ENCODE measurements at regions not wholly inside any gene's neighbourhood (a gene's known extent, or its start where the extent isn't known, plus 50 kb on each side); places are given as distances from the start of the nearest gene placed in this dataset.
"Not testable (repeated sequence)": the region's sequence is repeated elsewhere in the genome, so short reads cannot be mapped to it uniquely, and the experiment has no call there.

DNA sequence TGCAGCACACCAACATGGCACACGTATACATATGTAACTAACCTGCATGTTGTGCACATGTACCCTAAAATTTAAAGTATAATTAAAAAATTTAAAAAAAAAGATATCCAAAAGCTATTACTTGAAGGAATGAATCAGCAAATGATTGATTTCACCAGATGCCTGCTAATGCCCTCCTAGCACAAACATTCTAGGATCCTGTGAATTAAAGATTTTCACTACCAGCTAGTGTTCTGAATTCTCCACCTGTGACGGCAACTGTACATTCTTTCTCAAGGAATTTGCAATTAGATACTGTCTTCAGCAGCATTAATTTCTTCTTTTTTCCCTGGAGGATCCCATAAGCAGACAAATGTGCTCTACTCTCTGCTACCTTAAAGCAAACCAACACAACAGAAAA lies 694.9 kb downstream of the NTRK3 start:
- H3K27ac ChIP-seq, result no peak overlapping the region
- H3K9me3 ChIP-seq, result no peaks in the 10 kb centered on the region
- TF ChIP-seq POLR2AphosphoS5 (IDR thresholded peaks at IDR 0.05) (no peak), POLR2A (IDR thresholded peaks at IDR 0.05) (no peak), EP300 (IDR thresholded peaks at IDR 0.05) (no peak)
- TF ChIP-seq, protein P1, sequence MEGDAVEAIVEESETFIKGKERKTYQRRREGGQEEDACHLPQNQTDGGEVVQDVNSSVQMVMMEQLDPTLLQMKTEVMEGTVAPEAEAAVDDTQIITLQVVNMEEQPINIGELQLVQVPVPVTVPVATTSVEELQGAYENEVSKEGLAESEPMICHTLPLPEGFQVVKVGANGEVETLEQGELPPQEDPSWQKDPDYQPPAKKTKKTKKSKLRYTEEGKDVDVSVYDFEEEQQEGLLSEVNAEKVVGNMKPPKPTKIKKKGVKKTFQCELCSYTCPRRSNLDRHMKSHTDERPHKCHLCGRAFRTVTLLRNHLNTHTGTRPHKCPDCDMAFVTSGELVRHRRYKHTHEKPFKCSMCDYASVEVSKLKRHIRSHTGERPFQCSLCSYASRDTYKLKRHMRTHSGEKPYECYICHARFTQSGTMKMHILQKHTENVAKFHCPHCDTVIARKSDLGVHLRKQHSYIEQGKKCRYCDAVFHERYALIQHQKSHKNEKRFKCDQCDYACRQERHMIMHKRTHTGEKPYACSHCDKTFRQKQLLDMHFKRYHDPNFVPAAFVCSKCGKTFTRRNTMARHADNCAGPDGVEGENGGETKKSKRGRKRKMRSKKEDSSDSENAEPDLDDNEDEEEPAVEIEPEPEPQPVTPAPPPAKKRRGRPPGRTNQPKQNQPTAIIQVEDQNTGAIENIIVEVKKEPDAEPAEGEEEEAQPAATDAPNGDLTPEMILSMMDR (IDR thresholded peaks at IDR 0.05), result no peak
- H3K27me3 ChIP-seq, result no peaks in the 10 kb centered on the region
- H3K36me3 ChIP-seq, result no peaks in the 10 kb centered on the region
- no peak overlapping the region for H3K4me3 ChIP-seq
- H3K4me1 ChIP-seq, result no peaks in the 10 kb centered on the region
- 88% methylated on average over 2 of the region's 2 CpGs for WGBS
- DNase-seq (ENCODE audit: low spot score in 2 of 2), result no peak

DNA sequence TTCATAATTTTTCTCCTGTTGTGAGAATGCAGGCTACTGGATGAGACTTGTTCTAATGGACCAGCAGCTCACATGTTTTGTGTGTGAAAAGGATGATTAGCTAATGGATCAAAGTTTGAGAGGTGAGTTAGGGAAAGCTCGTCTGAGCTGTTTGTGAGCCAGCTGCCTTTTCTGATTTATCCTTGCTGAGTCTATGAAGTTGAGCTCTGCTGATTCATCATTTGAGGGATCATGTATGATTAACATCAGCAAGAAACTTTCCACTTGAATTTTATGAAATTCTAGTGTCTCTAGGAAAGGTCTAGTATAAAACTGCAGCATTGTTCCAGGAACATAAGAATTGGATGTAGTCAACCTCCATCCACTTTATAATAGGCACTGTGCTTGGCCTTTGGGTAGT lies 698.7 kb downstream of the NTRK3 start:
- no peaks in the 10 kb centered on the region for H3K36me3 ChIP-seq
- H3K4me3 ChIP-seq, result no peak overlapping the region
- TF ChIP-seq, protein P1 (IDR thresholded peaks at IDR 0.05), result no peak
- TF ChIP-seq POLR2A (IDR thresholded peaks at IDR 0.05) (no peak), POLR2AphosphoS5 (IDR thresholded peaks at IDR 0.05) (no peak), EP300 (IDR thresholded peaks at IDR 0.05) (no peak)
- no peaks in the 10 kb centered on the region for H3K4me1 ChIP-seq
- WGBS, result 33% methylated on average over 1 of the region's 1 CpG
- peaks cover 6% of the 10 kb centered on the region for H3K9me3 ChIP-seq
- DNase-seq (ENCODE audit: low spot score in 2 of 2), result no peak
- H3K27me3 ChIP-seq, result no peaks in the 10 kb centered on the region
- no peak overlapping the region for H3K27ac ChIP-seq

DNA sequence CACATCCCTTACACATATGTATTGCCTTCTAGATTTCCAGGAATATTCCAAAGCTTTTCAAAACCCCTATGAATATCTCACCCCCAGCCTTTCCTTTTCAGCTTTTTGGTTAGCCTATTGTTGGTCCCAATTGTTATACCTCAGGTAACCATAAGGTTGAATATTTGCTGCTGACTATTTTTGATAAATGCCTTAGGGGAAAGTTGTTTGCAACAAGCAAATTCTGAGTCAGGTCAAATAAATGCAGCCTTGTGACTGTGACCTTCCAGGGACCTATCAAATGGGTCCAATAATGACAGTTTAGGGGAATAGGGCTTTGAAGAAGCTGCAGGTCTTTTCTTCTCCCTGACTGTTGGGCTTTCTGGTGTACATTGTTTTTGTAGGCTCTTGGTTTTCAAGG lies 699.7 kb downstream of the NTRK3 start:
- no peak overlapping the region for H3K27ac ChIP-seq
- no peak for DNase-seq (ENCODE audit: low spot score in 2 of 2)
- no peaks in the 10 kb centered on the region for H3K4me1 ChIP-seq
- TF ChIP-seq POLR2A (IDR thresholded peaks at IDR 0.05), result no peak
- TF ChIP-seq, protein P1 (IDR thresholded peaks at IDR 0.05), result no peak
- no peak for TF ChIP-seq EP300 (IDR thresholded peaks at IDR 0.05)
- TF ChIP-seq POLR2AphosphoS5 (IDR thresholded peaks at IDR 0.05), result no peak
- no peaks in the 10 kb centered on the region for H3K36me3 ChIP-seq
- H3K27me3 ChIP-seq, result no peaks in the 10 kb centered on the region
- H3K9me3 ChIP-seq, result peaks cover 6% of the 10 kb centered on the region
- no peak overlapping the region for H3K4me3 ChIP-seq

DNA sequence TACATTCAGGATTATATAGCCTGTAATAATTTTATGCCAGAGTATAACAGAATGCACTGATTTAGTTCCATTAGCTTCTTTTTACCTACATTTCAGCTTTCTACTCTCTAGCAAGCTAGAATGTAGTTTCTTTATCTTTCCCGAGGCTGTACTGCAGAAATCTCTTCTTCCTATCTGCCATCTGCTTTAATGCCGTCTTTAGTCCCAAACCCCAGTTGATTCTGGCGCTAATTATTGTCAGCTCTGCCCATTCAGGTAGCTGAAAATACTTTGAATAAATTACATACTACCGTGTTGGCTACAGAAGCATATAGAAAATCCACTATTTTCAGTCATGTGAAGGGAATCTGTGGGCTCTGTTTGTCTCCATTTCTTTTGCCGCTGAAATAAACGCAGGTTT lies 706.7 kb downstream of the NTRK3 start:
- no peak overlapping the region for H3K27ac ChIP-seq
- 81% methylated on average over 6 of the region's 6 CpGs for WGBS
- TF ChIP-seq, protein P1 (IDR thresholded peaks at IDR 0.05), result no peak
- no peak for TF ChIP-seq POLR2A (IDR thresholded peaks at IDR 0.05)
- no peak for TF ChIP-seq EP300 (IDR thresholded peaks at IDR 0.05)
- TF ChIP-seq POLR2AphosphoS5 (IDR thresholded peaks at IDR 0.05), result no peak

DNA sequence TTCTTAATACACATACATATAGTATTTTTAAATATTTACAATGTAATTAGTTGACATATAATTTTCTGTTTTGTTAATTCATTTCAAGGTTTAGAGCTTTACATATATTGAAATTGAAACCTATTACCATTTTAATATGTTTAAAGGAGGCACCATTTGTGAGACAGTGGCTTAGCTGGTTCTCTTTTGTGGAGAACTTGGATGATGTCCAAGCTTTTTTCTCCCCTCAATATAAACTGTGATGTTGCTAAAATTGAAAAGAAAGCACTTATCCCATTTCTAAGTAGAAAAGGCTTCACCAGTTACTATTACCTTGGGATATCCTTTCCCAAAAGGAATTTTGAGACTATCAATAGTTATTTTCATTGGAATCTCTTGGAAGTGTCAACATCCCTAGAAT lies 707.2 kb downstream of the NTRK3 start:
- no peaks in the 10 kb centered on the region for H3K36me3 ChIP-seq
- no peak for DNase-seq (ENCODE audit: low spot score in 2 of 2)
- H3K4me3 ChIP-seq, result no peak overlapping the region
- peaks cover 1% of the 10 kb centered on the region for H3K9me3 ChIP-seq
- no peaks in the 10 kb centered on the region for H3K27me3 ChIP-seq
- TF ChIP-seq POLR2A (IDR thresholded peaks at IDR 0.05) (no peak), POLR2AphosphoS5 (IDR thresholded peaks at IDR 0.05) (no peak)
- TF ChIP-seq, protein P1 (IDR thresholded peaks at IDR 0.05), result no peak
- H3K4me1 ChIP-seq, result no peaks in the 10 kb centered on the region
- H3K27ac ChIP-seq, result no peak overlapping the region

More for the DNA sequence above, 706.7 kb downstream of the NTRK3 start:
- Histone ChIP-seq H3K4me1 (no peaks in the 10 kb centered on the region), H3K9me3 (peaks cover 6% of the 10 kb centered on the region), H3K4me3 (no peak overlapping the region), H3K36me3 (no peaks in the 10 kb centered on the region), H3K27me3 (no peaks in the 10 kb centered on the region)
- DNase-seq (ENCODE audit: low spot score in 2 of 2), result no peak

DNA sequence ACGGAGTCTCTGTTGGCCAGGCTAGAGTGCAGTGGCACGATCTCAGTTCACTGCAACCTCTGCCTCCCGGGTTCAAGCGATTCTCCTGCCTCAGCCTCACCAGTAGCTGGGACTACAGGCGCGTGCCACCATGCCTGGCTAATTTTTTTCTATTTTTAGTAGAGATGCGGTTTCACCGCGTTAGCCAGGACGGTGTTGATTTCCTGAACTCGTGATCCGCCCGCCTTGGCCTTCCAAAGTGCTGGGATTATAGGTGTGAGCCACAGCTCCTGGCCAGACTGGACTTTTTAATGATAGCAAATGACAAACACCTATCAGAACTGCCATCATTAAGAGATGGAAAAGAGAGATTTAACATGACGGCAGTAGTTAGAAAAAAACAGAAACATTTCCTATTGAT lies 707.9 kb downstream of the NTRK3 start:
- 94% methylated on average over 14 of the region's 14 CpGs for WGBS
- H3K36me3 ChIP-seq; H3K27me3 ChIP-seq; H3K9me3 ChIP-seq; DNase-seq (ENCODE audit: low spot score in 2 of 2); H3K4me1 ChIP-seq; H3K4me3 ChIP-seq; H3K27ac ChIP-seq: not testable (repeated sequence)

Measured in suprapubic skin (tissue), 4 donors.